ENCODE measurements at regions not wholly inside any gene's neighbourhood (a gene's known extent, or its start where the extent isn't known, plus 50 kb on each side); places are given as distances from the start of the nearest gene placed in this dataset.

- no peak for DNase-seq (ENCODE audit: low read depth)
These were observed 312.5 kb upstream of the FLRT2 start for GRCh38 chr14:85217412-85217811.

GRCh38 chr14:85218982-85219381, 311.0 kb upstream of the FLRT2 start:
- no peak for DNase-seq (ENCODE audit: low read depth)

- no peak for DNase-seq (ENCODE audit: low read depth)
These were observed 308.1 kb upstream of the FLRT2 start for GRCh38 chr14:85221832-85222231.

- no peak for DNase-seq (ENCODE audit: low read depth)
These were observed 307.6 kb upstream of the FLRT2 start for GRCh38 chr14:85222341-85222740.

GRCh38 chr14:85223667-85224066, 306.3 kb upstream of the FLRT2 start:
- no peak for DNase-seq (ENCODE audit: low read depth)

GRCh38 chr14:85224241-85224640, 305.7 kb upstream of the FLRT2 start:
- no peak for DNase-seq (ENCODE audit: low read depth)

- DNase-seq (ENCODE audit: low read depth): peak; percentile 49
These were observed 296.2 kb upstream of the FLRT2 start for GRCh38 chr14:85233756-85234155.

- no peak for DNase-seq (ENCODE audit: low read depth)
These were observed 295.6 kb upstream of the FLRT2 start for GRCh38 chr14:85234156-85235025.

GRCh38 chr14:85235868-85236267, 294.1 kb upstream of the FLRT2 start:
- no peak for DNase-seq (ENCODE audit: low read depth)

- no peak for DNase-seq (ENCODE audit: low read depth)
These were observed 293.6 kb upstream of the FLRT2 start for GRCh38 chr14:85236296-85236695.

GRCh38 chr14:85239791-85240190, 290.2 kb upstream of the FLRT2 start:
- DNase-seq (ENCODE audit: low read depth): peak; percentile 41

- DNase-seq (ENCODE audit: low read depth): peak; percentile 97
These were observed 288.7 kb upstream of the FLRT2 start for GRCh38 chr14:85241022-85241855.

GRCh38 chr14:85242666-85243065, 287.3 kb upstream of the FLRT2 start:
- DNase-seq (ENCODE audit: low read depth): no peak

GRCh38 chr14:85243321-85243720, 286.6 kb upstream of the FLRT2 start:
- no peak for DNase-seq (ENCODE audit: low read depth)

GRCh38 chr14:85247071-85247470, 282.9 kb upstream of the FLRT2 start:
- peak; percentile 24 for DNase-seq (ENCODE audit: low read depth)

- DNase-seq (ENCODE audit: low read depth): no peak
These were observed 280.9 kb upstream of the FLRT2 start for GRCh38 chr14:85248881-85249635.

GRCh38 chr14:85250414-85251189, 279.3 kb upstream of the FLRT2 start:
- no peak for DNase-seq (ENCODE audit: low read depth)

- peak; percentile 82 for DNase-seq (ENCODE audit: low read depth)
These were observed 277.9 kb upstream of the FLRT2 start for GRCh38 chr14:85252011-85252410.

- DNase-seq (ENCODE audit: low read depth): no peak
These were observed 275.2 kb upstream of the FLRT2 start for GRCh38 chr14:85254711-85255110.

- no peak for DNase-seq (ENCODE audit: low read depth)
These were observed 272.7 kb upstream of the FLRT2 start for GRCh38 chr14:85257287-85257686.

Data from myocyte (in vitro differentiated cells).